ENCODE measurements at regions not wholly inside any gene's neighbourhood (a gene's known extent, or its start where the extent isn't known, plus 50 kb on each side); places are given as distances from the start of the nearest gene placed in this dataset.

DNA sequence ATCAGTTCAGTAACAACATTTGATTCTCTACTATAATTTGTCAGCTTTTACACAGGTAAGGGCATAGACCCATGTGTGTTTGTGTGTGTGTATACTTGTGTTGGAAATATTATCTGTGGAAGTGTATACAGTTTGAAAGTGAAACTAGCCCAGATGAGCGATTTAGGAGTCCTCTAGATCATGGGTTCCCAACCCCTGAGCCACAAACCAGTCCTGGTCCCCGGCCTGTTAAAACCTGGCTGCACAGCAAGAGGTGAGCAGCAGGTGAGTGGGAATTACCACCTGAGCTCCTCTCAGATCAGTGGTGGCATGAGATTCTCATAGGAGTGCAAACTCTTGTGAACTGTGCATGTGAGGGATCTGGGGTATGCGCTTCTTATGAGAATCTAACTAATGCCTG, 1221.5 kb upstream of the SORCS1 start:
- TF ChIP-seq POLR2AphosphoS5 (IDR thresholded peaks at IDR 0.05) (no peak), POLR2A (IDR thresholded peaks at IDR 0.05) (no peak)
- TF ChIP-seq, protein P1, sequence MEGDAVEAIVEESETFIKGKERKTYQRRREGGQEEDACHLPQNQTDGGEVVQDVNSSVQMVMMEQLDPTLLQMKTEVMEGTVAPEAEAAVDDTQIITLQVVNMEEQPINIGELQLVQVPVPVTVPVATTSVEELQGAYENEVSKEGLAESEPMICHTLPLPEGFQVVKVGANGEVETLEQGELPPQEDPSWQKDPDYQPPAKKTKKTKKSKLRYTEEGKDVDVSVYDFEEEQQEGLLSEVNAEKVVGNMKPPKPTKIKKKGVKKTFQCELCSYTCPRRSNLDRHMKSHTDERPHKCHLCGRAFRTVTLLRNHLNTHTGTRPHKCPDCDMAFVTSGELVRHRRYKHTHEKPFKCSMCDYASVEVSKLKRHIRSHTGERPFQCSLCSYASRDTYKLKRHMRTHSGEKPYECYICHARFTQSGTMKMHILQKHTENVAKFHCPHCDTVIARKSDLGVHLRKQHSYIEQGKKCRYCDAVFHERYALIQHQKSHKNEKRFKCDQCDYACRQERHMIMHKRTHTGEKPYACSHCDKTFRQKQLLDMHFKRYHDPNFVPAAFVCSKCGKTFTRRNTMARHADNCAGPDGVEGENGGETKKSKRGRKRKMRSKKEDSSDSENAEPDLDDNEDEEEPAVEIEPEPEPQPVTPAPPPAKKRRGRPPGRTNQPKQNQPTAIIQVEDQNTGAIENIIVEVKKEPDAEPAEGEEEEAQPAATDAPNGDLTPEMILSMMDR (IDR thresholded peaks at IDR 0.05 in 8 of 11, conservative IDR thresholded peaks at IDR 0.05 in 3 of 11), result no peak

All from spleen (tissue), 7 donors.